Fibroblast of villous mesenchyme (primary cell): ENCODE measurements at regions not wholly inside any gene's neighbourhood (a gene's known extent, or its start where the extent isn't known, plus 50 kb on each side); places are given as distances from the start of the nearest gene placed in this dataset.

Source experiments
- DNase-seq: peaks from one replicate; pipeline ENCODE4 v3.0.0-alpha.2; 2010; ENCODE audit warnings: low read depth
- H3K4me3 ChIP-seq: 2 replicates; pipeline ENCODE4 v1.5.1; 2011; ENCODE audit warnings: low read depth, mild to moderate bottlenecking, low read length
- CTCF ChIP-seq: IDR thresholded peaks from 2 replicates; pipeline ENCODE4 v1.5.1; 2012; ENCODE audit warnings: low read depth, mild to moderate bottlenecking, low read length; ENCODE audit not compliant: insufficient read depth

GRCh38 chr14:28496364-28496763, 270.2 kb upstream of the FOXG1 start:
- TF ChIP-seq CTCF = no peak
- no peak for DNase-seq
- H3K4me3 ChIP-seq = no peak overlapping the region

DNA sequence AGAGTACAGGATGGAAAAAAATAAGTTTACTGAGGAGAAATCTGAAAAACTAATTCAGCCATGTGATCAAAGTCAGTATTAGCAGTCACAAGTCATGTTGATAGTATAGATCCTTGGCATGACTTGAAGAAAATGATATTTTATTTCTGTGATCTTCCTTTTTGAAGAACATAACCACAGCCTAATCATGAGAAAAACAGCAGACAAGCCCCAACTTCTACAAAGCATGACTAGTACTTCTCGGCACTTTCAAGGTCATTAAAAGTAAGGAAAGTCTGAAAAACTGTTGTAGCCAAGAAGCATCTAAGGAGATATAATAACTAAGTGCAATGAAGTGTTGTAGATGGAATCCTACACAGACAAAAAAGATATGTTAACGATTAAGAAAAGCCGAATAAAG, 264.1 kb upstream of the FOXG1 start:
- no peak for DNase-seq
- no peak for TF ChIP-seq CTCF
- no peak overlapping the region for H3K4me3 ChIP-seq

GRCh38 chr14:28515571-28515970, 251.0 kb upstream of the FOXG1 start:
- no peak for TF ChIP-seq CTCF

DNA sequence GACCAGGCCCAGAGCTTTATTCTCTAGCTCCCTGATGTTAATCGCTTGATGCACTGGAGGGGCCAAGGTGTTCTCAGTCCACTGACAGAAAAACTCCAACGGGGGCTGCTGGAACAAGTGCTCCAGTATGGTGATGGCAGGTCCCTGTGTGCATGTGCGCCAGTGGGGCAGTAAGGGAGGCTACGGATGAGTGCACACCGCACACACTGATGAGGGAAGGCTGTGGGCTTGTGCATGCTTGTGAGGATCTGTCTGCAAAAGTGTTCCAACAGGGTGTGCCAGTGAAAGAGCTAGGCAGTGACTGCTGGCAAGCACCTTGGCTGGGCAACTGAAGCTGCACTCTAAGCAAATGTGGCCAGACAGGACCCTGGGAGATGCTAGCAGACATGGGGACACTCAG, 229.7 kb upstream of the FOXG1 start:
- no peak overlapping the region for H3K4me3 ChIP-seq
- DNase-seq = no peak
- TF ChIP-seq CTCF = no peak

More at GRCh38 chr14:28515571-28515970, 251.0 kb upstream of the FOXG1 start:
- no peak overlapping the region for H3K4me3 ChIP-seq
- DNase-seq = peak; percentile 5

DNA sequence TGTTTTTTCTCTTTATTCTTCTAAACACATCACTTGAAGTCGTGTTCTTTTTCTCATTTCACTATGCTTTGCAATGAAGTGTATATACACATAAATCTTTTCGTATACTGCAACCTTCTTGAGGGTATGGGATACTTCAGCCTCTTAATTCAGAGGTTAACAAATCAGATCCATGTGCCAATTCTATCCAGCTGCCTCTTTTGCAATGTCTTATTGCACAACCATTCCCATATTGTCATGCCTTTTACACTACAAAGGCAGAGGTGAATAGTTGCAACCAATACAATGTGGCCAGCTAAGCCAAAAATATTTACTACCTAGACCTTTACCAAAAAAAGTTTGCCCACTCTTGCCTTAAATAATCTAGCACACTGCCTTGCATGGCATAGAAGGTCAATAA, 224.5 kb upstream of the FOXG1 start:
- no peak for TF ChIP-seq CTCF
- H3K4me3 ChIP-seq = no peak overlapping the region
- DNase-seq = peak; percentile 0

DNA sequence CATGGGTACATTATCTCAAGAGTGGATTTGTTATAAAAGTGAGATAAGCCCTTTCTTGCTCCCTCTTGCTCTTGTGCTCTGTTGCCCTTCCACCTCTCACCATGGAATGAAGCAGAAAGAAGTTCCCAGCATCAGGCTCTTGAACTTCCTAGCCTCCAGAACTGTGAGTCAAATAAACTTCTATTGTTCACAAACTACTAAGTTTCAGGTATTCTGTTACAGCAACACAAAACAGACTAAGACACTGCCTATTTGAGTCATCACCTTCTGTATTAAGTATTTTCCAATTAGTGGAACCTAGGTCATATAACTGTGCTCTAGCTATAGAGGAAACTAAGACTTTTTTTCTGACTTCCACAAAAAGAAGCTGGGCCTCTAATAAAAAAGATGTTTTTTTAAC, 201.2 kb upstream of the FOXG1 start:
- no peak for TF ChIP-seq CTCF
- no peak for DNase-seq
- H3K4me3 ChIP-seq = no peak overlapping the region

DNA sequence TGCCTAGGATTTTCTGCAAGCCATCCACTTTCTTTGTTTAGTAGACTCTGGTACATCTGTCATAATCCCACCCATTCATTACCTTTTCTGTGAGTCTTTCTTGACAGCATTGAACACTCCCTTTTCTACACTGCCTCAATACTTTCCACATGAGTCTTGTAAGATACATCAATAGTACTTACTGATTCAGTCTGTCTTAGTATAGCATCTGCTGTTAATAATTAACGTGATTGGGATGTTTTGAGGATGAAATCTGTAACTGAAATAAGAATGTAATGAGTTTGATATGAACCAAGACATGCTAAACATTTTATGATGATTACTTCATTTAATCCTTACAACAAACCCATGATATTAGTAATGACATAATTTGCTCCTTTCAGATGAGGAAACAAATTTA, 196.2 kb upstream of the FOXG1 start:
- no peak for DNase-seq
- no peak for TF ChIP-seq CTCF
- no peak overlapping the region for H3K4me3 ChIP-seq
